Fibroblast of mammary gland (primary cell): ENCODE measurements at regions not wholly inside any gene's neighbourhood (a gene's known extent, or its start where the extent isn't known, plus 50 kb on each side); places are given as distances from the start of the nearest gene placed in this dataset.
"Not testable (repeated sequence)": the region's sequence is repeated elsewhere in the genome, so short reads cannot be mapped to it uniquely, and the experiment has no call there.

Source experiments
- DNase-seq: peaks from one replicate; pipeline ENCODE4 v3.0.0-alpha.2; 2010; ENCODE audit warnings: low read depth
- H3K4me3 ChIP-seq: 2 replicates; pipeline ENCODE4 v1.5.1; 2011; ENCODE audit warnings: low read depth, mild to moderate bottlenecking, low read length, moderate library complexity; ENCODE audit not compliant: control insufficient read depth
- CTCF ChIP-seq: conservative IDR thresholded peaks from 2 replicates; pipeline ENCODE4 v1.5.1; 2011; ENCODE audit warnings: low read depth, low read length, inconsistent platforms; ENCODE audit not compliant: control insufficient read depth, insufficient read depth

- peak; percentile 56 for DNase-seq
- peak; percentile 72 for TF ChIP-seq CTCF
- H3K4me3 ChIP-seq: no peak overlapping the region
Observed at GRCh38 chr15:55108858-55109518, 87.8 kb downstream of the RSL24D1 start.

GRCh38 chr15:55108448-55108847 lies 88.3 kb downstream of the RSL24D1 start:
- DNase-seq: no peak
- H3K4me3 ChIP-seq: no peak overlapping the region
- TF ChIP-seq CTCF: no peak

- TF ChIP-seq CTCF: no peak
- H3K4me3 ChIP-seq: no peak overlapping the region
- DNase-seq: peak; percentile 29
Observed at GRCh38 chr15:55106155-55106554, 90.6 kb downstream of the RSL24D1 start.

GRCh38 chr15:55094136-55094535 lies 102.6 kb downstream of the RSL24D1 start:
- no peak for DNase-seq
- H3K4me3 ChIP-seq: no peak overlapping the region
- TF ChIP-seq CTCF: no peak

- no peak for DNase-seq
- no peak for TF ChIP-seq CTCF
- H3K4me3 ChIP-seq: no peak overlapping the region
Observed at GRCh38 chr15:55088207-55088606, 108.5 kb downstream of the RSL24D1 start.

- H3K4me3 ChIP-seq: no peak overlapping the region
- TF ChIP-seq CTCF: no peak
- no peak for DNase-seq
Observed at GRCh38 chr15:55084673-55085072, 112.1 kb downstream of the RSL24D1 start.

GRCh38 chr15:55084216-55084615 lies 112.5 kb downstream of the RSL24D1 start:
- no peak overlapping the region for H3K4me3 ChIP-seq
- DNase-seq: no peak
- no peak for TF ChIP-seq CTCF

GRCh38 chr15:55077052-55077451 lies 119.7 kb downstream of the RSL24D1 start:
- H3K4me3 ChIP-seq, DNase-seq: not testable (repeated sequence)
